ENCODE measurements at regions not wholly inside any gene's neighbourhood (a gene's known extent, or its start where the extent isn't known, plus 50 kb on each side); places are given as distances from the start of the nearest gene placed in this dataset.

DNA sequence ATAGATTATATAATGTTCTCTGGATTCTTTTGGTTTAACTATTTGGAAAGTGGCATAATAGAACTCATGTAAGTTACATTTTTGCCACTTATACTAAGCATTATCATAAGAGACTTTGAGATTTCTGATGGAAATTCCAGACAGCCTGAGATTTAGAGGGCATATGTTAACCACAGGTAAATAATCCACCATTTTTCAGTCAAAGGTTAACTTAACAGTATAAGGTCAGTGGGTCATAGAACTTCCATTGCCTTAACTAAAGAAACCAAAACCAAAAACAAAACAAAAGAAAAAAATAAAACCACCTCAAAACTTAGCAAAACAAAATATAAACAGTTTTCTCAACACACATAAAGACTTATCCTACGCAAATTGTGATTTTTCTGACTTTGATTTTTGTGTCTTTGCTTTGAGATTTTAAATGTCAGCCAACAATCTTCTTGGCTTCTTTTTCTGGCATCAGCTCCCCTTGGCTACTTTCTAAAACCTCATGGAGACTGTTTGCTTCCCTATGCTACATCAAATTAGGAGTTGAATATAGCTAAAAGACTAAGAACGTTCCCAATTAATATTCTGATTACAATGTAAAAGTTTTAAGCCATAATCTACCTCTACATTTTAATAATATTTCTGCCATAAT is 430.1 kb upstream of the DAB2 start:
- no peak for ATAC-seq (ENCODE audit: poor library complexity)
- intact Hi-C loops (cut with DNase I): no loop called here
- DNase-seq: no peak

DNA sequence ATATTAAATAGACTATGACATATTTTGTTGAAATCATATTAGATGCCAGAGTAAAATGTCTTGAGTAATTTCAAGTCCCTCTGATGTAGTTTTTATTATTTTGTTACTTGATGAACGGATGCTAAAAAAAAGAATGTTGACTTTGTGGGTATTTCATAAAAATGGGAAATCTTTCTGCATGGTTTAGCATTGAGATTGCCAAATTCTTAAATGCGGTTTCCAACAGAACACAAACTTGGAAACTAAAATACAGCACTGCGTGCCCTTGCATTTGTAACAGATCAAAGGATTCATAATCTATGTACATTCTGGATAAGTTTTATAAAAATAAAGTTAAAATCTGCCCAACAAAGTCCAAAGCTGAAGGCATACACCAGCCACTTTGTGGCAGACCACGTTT is 425.5 kb upstream of the DAB2 start:
- ATAC-seq (ENCODE audit: poor library complexity): no peak
- intact Hi-C loops (cut with DNase I): no loop called here
- DNase-seq: no peak

DNA sequence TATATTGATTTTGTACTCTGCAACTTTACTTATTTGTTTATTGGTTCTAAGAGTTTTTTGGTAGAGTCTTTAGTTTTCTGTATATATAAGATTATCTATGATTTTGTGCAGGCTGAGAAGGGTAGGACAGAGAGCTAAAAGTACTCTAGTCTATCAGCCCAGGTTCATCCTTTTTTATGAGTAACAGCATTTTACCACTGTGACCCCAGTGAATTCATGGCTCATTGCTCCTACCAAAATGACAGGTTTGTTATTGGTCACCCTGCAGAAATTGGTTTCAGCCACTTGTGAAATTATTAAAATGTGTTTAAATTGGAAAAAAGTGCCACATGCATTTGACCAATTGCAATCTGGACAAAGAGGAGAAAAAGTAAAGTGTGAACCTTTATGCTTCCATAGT is 421.4 kb upstream of the DAB2 start:
- DNase-seq (no peak), ATAC-seq (ENCODE audit: poor library complexity) (no peak)
- intact Hi-C loops (cut with DNase I): no loop called here

DNA sequence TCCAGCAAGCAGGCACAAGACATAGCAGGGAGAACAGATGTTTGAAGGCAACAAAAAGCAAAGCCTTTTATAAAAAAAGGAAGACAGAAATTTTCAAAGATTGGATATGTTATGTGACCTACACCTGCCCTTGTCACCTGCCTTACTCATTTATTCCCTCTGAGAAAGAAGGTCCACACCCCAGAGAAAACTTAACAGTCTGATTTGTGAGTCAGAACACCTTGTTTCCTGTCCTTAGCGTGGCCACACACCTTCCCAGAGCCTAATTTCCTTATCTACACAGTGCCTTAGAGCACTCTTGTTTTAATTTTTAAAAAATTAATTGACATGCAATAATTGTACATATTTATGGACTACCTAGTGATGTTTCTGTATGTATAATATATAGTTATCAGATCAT is 419.0 kb upstream of the DAB2 start:
- ATAC-seq (ENCODE audit: poor library complexity): no peak
- no peak for DNase-seq
- intact Hi-C loops (cut with DNase I): no loop called here

DNA sequence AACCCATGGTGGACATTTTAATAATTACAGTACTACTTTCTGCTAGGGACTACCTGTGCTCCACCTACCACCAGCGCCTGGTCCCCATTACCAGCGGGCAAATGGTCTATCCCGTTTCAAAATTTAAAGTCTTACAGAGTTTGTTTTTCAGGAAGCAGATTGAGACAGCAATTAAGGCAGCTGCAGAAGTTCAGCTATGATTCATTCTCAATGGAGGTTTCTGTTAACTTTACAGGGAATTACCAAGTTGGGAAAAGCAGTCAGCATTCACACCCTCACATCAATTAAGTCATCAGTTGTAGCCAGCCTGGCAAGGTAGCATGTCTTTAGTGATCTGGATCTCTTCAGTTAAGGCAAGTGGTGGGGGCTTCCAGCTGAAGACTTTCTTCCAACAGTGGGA is 410.6 kb upstream of the DAB2 start:
- ATAC-seq (ENCODE audit: poor library complexity): no peak
- intact Hi-C loops (cut with DNase I): no loop called here
- DNase-seq: no peak

DNA sequence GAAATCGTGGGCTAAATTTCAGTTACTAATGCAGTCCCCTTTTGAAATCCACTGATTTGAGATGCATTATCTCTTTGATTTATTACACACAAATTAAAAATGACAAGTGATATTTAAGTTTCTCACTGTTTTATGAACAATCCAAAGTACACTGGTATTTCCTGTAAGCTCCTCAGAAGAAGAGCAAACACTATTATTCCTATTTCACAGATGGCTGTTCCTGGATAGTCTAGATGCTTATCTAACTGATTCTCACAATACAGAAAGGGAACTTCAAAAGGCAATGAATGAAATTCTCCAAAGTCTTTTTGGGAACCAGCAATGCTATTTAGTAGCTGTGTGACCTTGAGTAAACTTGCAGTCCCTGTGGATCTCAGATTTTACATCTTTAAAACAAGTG is 404.7 kb upstream of the DAB2 start:
- intact Hi-C loops (cut with DNase I): no loop called here
- no peak for DNase-seq
- ATAC-seq (ENCODE audit: poor library complexity): no peak

DNA sequence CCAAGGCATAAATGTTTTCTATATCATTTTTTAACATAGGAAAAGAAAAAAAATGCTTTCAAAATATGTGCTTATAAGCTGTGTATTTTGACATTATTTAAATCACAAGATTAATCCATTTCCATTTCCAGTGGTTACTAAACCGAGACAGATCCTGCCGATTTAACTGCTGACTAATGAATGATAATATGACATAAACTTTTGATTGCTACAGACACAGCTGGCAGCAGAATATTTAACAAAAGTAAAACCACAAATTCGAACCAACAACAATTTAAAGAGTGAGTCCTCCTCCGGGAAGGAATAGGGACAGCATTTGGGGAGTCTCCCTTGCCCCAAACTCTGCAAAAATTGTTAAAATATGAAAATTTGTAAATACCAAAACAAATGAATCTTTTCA is 401.3 kb upstream of the DAB2 start:
- DNase-seq: no peak
- ATAC-seq (ENCODE audit: poor library complexity): no peak
- intact Hi-C loops (cut with DNase I): no loop called here

DNA sequence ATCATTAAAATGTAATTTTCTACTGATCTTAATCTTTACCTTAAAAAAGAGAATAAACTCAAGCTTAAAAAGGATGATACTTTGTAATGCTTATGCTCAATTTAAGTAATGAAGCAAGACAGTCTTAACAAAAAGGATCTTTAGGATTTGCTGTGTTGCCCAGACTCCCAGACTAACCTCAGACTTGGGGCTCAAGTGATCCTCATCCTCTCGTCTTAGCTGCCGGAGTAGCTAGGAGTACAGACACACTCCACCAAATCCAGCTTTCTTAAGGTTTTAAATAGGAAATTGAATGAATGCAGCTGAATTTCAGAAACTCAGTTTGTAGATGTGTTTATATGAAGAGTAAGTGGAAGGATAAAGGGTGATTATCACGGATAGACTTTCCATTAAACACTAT is 400.5 kb upstream of the DAB2 start:
- intact Hi-C loops (cut with DNase I): no loop called here
- no peak for ATAC-seq (ENCODE audit: poor library complexity)
- DNase-seq: no peak

DNA sequence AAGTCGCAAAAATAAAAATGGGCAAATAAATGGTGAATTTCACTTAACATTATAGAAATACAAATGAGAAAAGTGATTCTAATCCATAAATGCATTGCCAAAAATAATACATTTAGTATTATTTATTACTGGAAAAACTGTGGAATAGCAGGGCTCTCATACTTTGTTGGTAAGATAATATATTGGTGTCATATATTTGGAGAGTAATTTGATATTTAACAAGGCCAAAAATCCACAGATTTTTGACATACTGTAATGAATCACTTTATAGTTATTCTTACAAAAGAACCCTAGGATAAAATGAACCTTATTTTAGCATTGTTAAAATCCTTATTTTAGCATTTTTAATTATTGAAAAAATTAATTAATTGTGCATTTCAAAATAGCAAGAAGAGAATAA is 397.2 kb upstream of the DAB2 start:
- DNase-seq (no peak), ATAC-seq (ENCODE audit: poor library complexity) (no peak)
- intact Hi-C loops (cut with DNase I): no loop called here

DNA sequence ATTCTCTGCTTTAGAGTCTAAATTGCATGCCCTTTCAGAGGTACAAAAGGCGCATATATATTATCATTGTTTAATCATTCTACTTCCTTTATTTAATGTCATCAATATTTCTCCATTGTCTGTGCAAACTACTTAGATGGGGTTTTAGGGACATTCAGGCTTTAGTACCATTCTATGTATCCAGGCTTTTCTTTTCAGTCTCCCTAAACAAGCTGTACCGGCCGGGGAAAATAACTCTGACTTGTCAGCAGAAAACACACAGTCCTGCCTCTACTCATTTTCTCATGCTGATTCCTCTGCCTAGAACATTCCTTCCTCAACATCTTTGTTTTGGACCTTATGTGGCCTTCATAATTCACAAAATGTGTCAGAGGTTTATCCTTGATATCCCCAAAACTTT is 392.1 kb upstream of the DAB2 start:
- DNase-seq: no peak
- intact Hi-C loops (cut with DNase I): no loop called here
- ATAC-seq (ENCODE audit: poor library complexity): no peak

DNA sequence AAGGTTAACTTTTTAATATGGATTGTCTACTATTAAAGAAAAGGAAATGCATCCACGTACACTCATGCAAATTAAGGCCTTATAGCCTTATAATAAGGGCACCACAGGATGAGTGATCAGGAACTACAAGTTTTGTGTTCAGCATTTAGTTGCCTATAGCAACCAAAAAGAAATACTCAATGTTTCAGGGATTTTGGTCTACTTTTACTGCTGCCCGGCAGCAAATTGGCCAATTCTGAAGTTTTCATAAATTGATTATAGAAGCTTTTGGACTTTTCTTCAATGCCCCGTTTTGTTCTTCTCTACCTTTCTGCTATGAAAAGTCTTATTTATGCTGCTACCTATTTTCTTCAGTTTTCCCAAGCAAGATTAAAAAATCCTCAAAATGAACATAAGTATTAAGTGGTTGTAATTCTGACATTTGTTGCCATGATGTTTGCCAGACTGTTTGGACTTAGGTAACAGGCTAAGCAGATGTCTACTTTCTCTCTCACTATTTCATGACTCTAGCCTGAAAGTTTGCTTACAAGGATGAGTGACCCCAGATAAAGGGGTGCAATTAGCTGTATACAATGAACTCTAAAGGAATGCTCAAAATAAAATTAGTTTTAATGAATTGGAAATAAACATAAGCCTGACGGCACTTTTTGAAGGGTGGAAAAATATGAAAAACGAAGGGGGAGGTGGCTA is 391.5 kb upstream of the DAB2 start:
- intact Hi-C loops (cut with DNase I): no loop called here
- no peak for DNase-seq

DNA sequence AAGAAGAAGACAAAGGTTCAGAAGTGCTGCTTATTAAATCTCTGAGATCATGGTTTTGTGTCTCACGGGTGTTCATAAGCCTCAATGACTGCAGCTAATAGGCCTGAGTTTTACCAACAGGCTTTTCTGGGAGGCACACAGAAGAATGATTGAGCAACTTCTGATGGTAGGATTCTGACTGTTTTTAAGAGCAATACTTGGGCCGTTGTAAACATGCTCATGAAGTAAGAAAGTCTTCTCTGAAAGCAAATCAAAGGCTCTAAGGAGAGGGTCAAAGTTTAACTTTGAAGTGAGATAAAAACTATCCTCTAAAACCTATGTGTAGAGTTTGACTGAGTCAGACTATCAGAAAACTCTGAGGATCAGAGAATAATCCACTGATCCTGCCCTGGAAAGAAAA is 390.9 kb upstream of the DAB2 start:
- DNase-seq (no peak), ATAC-seq (ENCODE audit: poor library complexity) (no peak)
- intact Hi-C loops (cut with DNase I): no loop called here

More for the DNA sequence above, 391.5 kb upstream of the DAB2 start:
- ATAC-seq (ENCODE audit: poor library complexity): no peak

DNA sequence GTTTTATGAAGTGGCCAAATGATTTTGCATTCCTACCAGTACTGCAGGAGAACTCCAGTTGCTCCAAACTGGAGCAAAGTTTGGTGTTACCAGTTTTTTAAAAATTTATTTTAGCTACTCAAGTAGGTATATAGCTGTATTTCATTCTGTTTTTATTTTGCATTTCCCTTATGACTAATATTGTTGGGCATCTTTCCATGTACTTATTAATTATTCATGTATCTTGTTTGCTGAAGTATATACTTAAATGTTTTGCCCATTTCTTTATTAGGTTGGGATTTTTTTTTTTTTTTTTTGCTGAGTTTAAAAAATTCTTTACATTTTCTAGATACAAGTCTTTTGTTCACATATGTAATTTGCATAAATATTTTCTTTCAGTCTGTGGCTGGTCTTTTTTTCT is 386.6 kb upstream of the DAB2 start:
- intact Hi-C loops (cut with DNase I): no loop called here
- DNase-seq (no peak), ATAC-seq (ENCODE audit: poor library complexity) (no peak)

DNA sequence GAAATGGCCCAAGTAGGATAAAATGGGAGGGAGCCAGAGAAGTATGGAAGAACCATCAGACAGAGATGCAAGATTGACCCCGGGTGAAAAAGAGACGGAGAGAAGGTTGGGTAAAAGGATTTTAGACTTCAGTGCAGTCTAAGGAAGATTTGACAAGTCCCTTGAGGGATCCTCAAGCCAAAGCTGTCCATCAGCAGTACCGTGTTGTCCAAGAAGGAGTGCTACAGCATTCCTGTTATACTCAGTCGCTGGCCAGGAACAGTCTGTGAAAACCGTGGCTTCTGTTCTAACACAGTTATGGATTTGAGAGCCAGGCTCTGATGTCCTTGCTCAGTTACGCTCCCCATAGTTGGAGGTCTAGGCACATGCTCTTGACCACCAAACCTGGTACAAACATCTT is 383.9 kb upstream of the DAB2 start:
- no peak for DNase-seq
- intact Hi-C loops (cut with DNase I): no loop called here
- no peak for ATAC-seq (ENCODE audit: poor library complexity)

DNA sequence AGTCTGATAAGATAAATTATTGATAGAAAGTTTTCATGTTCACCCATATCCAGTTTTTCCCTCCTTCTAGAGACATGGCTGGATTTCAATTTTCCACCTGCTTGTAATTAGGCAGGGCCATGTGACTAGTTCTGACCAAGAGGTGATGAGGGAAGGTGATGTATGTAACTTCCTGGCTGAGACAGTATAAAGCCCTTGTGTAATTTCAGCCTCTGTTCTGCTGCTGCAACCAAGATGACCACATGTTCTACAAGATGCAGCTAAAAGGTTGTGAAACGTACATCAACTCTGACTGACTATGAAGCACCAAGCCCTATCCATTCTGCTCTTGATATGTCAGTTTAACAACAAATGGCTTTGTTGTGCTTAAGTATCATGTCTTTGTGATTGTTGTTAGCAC is 376.5 kb upstream of the DAB2 start:
- no peak for DNase-seq
- no peak for ATAC-seq (ENCODE audit: poor library complexity)
- intact Hi-C loops (cut with DNase I): no loop called here

DNA sequence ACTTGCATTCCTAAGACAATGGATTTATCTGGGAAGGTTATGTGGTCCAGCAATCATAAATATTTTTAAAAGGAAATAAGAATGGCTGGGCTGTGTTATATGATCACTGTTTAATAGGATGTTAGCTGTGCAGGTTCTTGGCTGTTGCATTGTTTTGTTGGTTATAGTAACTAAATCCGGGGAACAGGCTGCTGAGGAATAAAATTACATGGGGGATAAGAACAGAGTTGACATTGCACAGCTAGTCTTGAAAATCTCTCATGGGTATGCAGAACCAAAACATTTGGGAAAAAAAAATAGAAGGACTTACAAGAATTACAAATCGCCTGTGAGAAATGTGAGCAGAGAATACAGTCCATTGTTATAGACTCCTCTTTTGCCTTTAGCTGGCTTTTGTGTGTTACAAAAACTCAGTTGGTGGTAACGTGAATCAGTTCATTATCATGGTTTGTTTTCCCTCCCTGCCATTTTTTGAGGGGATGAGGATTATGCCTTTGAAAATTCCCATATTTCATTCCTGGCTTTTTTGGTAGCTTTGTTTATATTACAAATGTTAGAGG is 375.3 kb upstream of the DAB2 start:
- intact Hi-C loops (cut with DNase I): no loop called here
- no peak for DNase-seq

DNA sequence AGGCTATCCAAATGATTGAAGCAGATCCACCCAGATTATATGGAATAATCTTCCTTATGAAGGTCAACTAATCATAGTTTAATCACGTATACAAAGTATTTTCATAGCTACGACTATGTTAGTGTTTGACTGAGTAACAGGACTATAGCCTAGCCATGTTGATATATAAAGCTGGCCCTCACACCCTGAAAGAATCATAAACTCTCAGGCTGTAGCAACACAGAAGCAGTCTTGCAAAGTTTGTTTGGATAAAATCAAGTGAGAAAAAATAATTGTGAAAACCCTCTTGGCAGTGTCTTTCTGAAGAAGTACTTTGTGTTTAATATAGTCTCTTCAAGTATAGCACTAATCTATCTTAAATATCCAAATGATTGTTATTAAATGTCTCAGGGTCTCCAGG is 374.5 kb upstream of the DAB2 start:
- intact Hi-C loops (cut with DNase I): no loop called here
- ATAC-seq (ENCODE audit: poor library complexity): no peak
- no peak for DNase-seq

More for the DNA sequence above, 375.3 kb upstream of the DAB2 start:
- no peak for ATAC-seq (ENCODE audit: poor library complexity)

DNA sequence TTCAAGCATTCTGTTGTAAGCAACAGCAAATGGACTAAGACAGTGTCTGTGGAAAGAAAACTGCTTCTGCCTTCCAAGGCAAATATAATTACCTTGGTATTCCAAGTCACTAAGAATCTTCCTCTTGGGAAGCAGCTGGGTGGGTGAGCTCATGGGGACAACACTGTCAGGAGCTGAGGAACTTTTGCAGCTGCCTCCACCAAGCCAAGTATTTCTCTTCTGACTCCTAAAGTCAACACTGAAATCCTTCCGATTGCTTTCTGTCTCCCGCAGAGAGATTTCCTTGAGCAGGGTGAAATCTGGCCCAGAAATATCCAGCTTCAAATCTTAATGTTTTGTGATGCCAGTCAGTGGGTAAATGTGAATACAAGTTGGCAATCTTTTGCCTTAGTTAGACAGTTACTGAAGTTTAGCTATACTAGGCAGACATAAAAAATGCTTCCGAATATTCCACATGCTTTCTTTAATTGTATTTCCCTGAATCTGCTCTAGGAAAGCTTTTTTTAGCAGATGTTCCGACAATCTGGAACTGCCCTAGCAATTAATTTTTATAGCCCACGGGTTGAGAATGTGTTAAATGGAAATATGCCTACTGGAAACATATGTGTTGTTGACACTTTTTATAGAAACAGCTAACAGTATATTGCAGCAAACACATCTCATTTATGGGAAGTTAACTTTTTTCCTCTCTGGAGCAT is 369.9 kb upstream of the DAB2 start:
- no peak for DNase-seq
- intact Hi-C loops (cut with DNase I): no loop called here
- peak; percentile 31 for ATAC-seq (ENCODE audit: poor library complexity)

DNA sequence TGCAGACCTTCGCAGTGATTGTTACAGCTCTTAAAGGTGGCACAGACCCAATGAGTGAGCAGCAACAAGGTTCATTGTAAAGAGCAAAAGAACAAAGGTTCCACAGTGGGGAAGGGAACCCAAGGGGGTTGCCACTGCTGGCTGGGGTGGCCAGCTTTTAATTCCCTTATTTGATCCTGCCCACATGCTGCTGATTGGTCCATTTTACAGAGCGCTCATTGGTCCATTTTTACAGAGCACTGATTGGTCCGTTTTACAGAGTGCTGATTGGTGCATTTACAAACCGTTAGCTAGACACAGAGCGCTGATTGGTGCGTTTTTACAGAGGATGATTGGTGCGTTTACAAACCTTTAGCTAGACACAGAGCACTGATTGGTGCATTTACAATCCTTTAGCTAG is 360.6 kb upstream of the DAB2 start:
- no peak for ATAC-seq (ENCODE audit: poor library complexity)
- intact Hi-C loops (cut with DNase I): no loop called here
- DNase-seq: no peak

DNA sequence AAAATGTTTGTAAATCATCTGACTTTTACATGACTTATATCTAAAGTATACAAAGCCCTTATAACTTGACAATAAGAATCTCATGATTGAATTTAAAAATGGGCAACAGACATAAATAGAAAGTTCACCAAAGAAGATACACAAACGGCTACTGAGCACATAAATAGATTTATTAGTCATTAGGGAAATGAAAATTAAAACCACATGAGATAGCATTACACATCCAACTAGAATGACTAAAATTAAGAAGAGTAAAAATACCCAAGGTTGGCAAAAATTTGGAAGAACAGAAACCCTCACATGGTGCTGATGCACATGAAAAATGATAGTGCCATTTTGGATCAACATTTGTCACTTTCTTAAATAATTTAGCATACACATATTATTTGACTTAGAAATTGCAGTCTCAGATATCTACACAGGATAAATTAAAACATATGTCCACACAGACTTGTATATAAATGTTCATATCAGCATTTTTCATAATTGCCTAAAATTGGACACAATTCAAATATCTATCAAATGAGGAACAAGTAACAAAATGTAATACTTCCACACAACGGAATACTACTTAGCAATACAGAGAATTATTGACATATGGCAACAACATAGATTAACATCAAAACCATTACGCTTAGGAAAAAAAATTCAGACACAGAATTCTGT is 359.1 kb upstream of the DAB2 start:
- no peak for ATAC-seq (ENCODE audit: poor library complexity)
- no peak for DNase-seq
- intact Hi-C loops (cut with DNase I): no loop called here
